ENCODE measurements at regions not wholly inside any gene's neighbourhood (a gene's known extent, or its start where the extent isn't known, plus 50 kb on each side); places are given as distances from the start of the nearest gene placed in this dataset.

DNA sequence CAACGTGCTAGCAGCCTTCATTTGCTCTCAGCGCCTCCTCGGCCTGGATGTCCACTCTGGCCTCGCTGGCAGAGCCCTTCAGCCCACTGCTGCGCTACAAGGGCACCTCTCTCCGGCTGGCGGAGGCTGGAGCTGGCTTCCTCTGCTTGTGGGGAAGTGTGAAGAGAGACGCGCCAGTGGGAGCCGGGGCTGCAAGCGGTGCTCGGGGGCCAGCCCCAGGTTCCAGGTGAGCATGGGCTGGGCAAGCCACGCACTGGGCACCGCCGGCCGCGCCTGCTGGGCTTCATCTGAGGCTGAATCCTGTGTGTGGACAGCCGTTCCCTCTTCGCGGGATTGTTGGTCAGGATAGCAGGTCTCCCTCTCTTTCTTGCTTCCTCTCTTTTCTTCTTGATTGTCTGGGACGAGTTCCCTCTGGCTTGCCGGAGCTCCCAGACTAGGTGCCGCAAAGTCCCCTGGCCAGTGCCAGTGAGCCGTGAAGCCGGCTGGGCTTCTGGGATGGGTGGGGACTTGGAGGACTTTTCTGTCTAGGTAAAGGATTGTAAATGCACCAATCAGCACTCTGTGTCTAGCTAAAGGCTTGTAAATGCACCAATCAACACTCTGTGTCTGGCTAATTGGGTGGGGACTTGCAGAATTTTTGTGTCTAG lies 165.0 kb downstream of the HEPH start:
- ATAC-seq, result no peak
- Mint-ChIP-seq H3K9me3 (no peaks in the 10 kb centered on the region), H3K4me3 (no peak overlapping the region), H3K4me1 (no peaks in the 10 kb centered on the region), H3K27me3 (no peaks in the 10 kb centered on the region), H3K36me3 (no peaks in the 10 kb centered on the region), H3K27ac (no peak overlapping the region)

GRCh38 chrX:66360894-66361293 lies 196.8 kb downstream of the HEPH start:
- ATAC-seq, result no peak
- no peaks in the 10 kb centered on the region for H3K27me3 Mint-ChIP-seq
- H3K27ac Mint-ChIP-seq, result no peak overlapping the region
- H3K9me3 Mint-ChIP-seq, result no peaks in the 10 kb centered on the region
- no peak overlapping the region for H3K4me3 Mint-ChIP-seq
- no peaks in the 10 kb centered on the region for H3K36me3 Mint-ChIP-seq
- H3K4me1 Mint-ChIP-seq, result no peaks in the 10 kb centered on the region

DNA sequence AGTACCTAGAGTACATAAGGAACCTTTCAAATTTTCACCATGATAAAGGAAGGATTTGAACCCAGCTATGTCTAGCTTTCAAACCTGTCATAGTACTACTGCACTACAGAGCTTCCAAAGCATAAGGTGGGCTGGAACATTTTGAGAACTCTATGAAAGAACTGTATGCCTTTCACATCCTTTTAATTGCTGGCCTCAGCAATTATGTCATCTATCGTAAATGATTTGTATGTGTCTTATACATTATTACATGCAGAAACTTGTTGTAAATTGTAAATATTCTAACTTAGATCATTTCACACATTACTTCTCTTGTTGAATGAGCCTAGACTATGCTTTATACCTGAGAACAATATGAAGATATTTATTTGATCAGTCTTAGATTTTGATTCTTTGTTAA lies 220.7 kb downstream of the HEPH start:
- H3K27ac Mint-ChIP-seq, result no peak overlapping the region
- no peaks in the 10 kb centered on the region for H3K4me1 Mint-ChIP-seq
- no peaks in the 10 kb centered on the region for H3K36me3 Mint-ChIP-seq
- no peak overlapping the region for H3K4me3 Mint-ChIP-seq
- no peaks in the 10 kb centered on the region for H3K27me3 Mint-ChIP-seq
- H3K9me3 Mint-ChIP-seq, result no peaks in the 10 kb centered on the region
- no peak for ATAC-seq

- no peak overlapping the region for H3K4me3 Mint-ChIP-seq
- H3K36me3 Mint-ChIP-seq, result no peaks in the 10 kb centered on the region
- no peaks in the 10 kb centered on the region for H3K27me3 Mint-ChIP-seq
- H3K4me1 Mint-ChIP-seq, result no peaks in the 10 kb centered on the region
- no peak for ATAC-seq
- no peak overlapping the region for H3K27ac Mint-ChIP-seq
- peaks cover 8% of the 10 kb centered on the region for H3K9me3 Mint-ChIP-seq
Measured at GRCh38 chrX:66399273-66399672, 235.2 kb downstream of the HEPH start.

DNA sequence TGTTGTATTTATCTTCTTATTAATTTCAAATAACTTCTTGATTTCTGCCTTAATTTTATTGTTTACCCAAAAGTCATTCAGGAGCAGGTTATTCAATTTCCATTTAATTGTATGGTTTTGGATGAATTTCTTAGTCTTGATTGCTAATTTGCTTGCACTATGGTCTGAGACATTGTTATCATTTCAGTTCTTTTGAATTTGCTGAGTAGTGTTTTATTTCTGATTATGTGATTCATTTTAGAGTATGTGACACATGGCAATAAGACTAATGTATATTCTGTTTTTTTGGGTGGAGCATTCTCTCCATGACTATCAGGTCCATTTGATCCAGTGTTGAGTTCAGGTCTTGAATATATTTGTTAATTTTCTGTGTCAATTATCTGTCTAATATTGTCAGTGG lies 236.7 kb downstream of the EDA2R start:
- Mint-ChIP-seq H3K9me3 (no peaks in the 10 kb centered on the region), H3K27ac (no peak overlapping the region), H3K4me1 (no peaks in the 10 kb centered on the region), H3K4me3 (no peak overlapping the region), H3K27me3 (no peaks in the 10 kb centered on the region), H3K36me3 (no peaks in the 10 kb centered on the region)
- no peak for ATAC-seq

DNA sequence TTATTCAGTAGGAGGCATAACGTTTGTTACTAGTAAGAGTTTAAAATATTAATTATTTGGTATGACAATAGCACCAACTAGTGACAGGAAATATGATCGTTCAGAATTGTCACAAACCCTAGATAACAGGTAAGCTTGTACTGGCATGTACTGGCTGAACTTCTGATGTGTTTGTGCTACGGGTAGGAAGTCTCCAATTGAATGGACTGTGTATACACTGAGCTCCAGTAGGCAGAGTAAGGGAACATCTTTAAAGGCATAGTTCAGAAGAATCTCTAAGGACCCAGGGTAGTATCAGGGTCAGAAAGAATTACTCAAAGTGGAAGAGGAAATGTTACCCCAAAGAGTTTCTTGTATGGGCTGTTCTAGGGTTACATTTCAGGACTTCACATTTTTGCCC lies 230.4 kb downstream of the EDA2R start:
- H3K27me3 Mint-ChIP-seq, result no peaks in the 10 kb centered on the region
- peak; percentile 20 for ATAC-seq
- peaks cover 9% of the 10 kb centered on the region for H3K4me1 Mint-ChIP-seq
- no peaks in the 10 kb centered on the region for H3K36me3 Mint-ChIP-seq
- no peaks in the 10 kb centered on the region for H3K9me3 Mint-ChIP-seq
- H3K4me3 Mint-ChIP-seq, result no peak overlapping the region
- H3K27ac Mint-ChIP-seq, result no peak overlapping the region

DNA sequence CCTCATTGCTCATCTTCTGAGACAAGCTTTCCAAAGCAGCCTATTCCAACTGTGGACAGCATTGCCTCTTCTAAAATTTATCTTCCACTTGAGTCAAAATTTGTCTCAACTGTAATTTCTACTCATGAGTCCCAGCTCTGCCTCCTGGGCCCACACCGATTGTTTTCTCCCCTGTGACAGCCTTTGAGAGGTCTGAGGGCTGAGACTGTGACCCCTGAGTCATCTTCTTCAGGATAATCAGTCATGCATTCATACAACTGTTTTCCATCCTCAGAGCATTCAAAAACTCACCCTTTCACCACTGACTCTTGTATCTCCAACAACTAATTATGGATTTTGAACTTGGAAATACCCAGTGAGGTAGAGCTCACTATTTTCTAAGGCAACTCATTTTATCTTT lies 228.1 kb downstream of the EDA2R start:
- H3K36me3 Mint-ChIP-seq, result no peaks in the 10 kb centered on the region
- H3K4me1 Mint-ChIP-seq, result peaks cover 9% of the 10 kb centered on the region
- no peaks in the 10 kb centered on the region for H3K27me3 Mint-ChIP-seq
- no peak overlapping the region for H3K4me3 Mint-ChIP-seq
- no peaks in the 10 kb centered on the region for H3K9me3 Mint-ChIP-seq
- H3K27ac Mint-ChIP-seq, result no peak overlapping the region
- no peak for ATAC-seq
